ENCODE measurements at regions not wholly inside any gene's neighbourhood (a gene's known extent, or its start where the extent isn't known, plus 50 kb on each side); places are given as distances from the start of the nearest gene placed in this dataset.

- no peaks in the 10 kb centered on the region for H4K20me1 ChIP-seq (ENCODE audit: control insufficient read depth, insufficient read depth, insufficient read length)
- no peak overlapping the region for H3K18ac ChIP-seq (ENCODE audit: insufficient read length, low read depth, low read length)
- no peak overlapping the region for H4K91ac ChIP-seq (ENCODE audit: insufficient read length, low read depth, low read length)
- no peaks in the 10 kb centered on the region for H3K23me2 ChIP-seq (ENCODE audit: insufficient read length, low read depth, low read length, poor library complexity, severe bottlenecking)
- no peak overlapping the region for H2BK15ac ChIP-seq (ENCODE audit: low read depth, low read length)
- no peak overlapping the region for H2AK5ac ChIP-seq (ENCODE audit: insufficient read length, low read length)
- H2AFZ ChIP-seq (ENCODE audit: low read length), result no peak overlapping the region
- H3K27ac ChIP-seq (ENCODE audit: insufficient read length, low read depth, low read length), result no peak overlapping the region
- H2BK20ac ChIP-seq (ENCODE audit: low read depth, low read length, poor library complexity, severe bottlenecking), result no peak overlapping the region
- no CpG with 5 or more reads among the region's 5 CpGs for WGBS (ENCODE audit: extremely low coverage, insufficient read length, low lambda C conversion rate)
- TF ChIP-seq CTCF (conservative IDR thresholded peaks at IDR 0.05), result no peak
- no peaks in the 10 kb centered on the region for H3K79me1 ChIP-seq (ENCODE audit: insufficient read depth, low read depth, low read length, poor library complexity, severe bottlenecking)
- H3K79me2 ChIP-seq (ENCODE audit: insufficient read depth, low read length), result no peaks in the 10 kb centered on the region
- no peak overlapping the region for H2BK120ac ChIP-seq (ENCODE audit: low read depth, low read length, poor library complexity, severe bottlenecking)
- no peak overlapping the region for H3K56ac ChIP-seq (ENCODE audit: insufficient read length, low read depth, low read length)
- H3K4me1 ChIP-seq (ENCODE audit: insufficient read depth, low read length), result peaks cover 6% of the 10 kb centered on the region
- H3K27me3 ChIP-seq (ENCODE audit: insufficient read depth, low read length), result peaks cover 3% of the 10 kb centered on the region; the same call in 1 of the 2 replicates
- no peaks in the 10 kb centered on the region for H3K9me3 Mint-ChIP-seq
- no peak overlapping the region for H4K8ac ChIP-seq (replicated peaks; ENCODE audit: insufficient read length, low read depth, low read length)
- H3K9ac ChIP-seq (ENCODE audit: extremely low read depth, insufficient read length, low read length), result no peak overlapping the region
- H3K4me1 Mint-ChIP-seq, result peaks cover 22 to 29% of the 10 kb centered on the region in 2 experiments
- no peak overlapping the region for H3K4me2 ChIP-seq (ENCODE audit: insufficient read depth, insufficient read length, low read length)
- no peaks in the 10 kb centered on the region for H3K9me3 ChIP-seq (ENCODE audit: control insufficient read depth, low read depth, low read length)
- no peak for DNase-seq
- H3K27me3 Mint-ChIP-seq (ENCODE audit: low read depth), result peaks cover 9% of the 10 kb centered on the region
- H3K4me3 Mint-ChIP-seq, result no peak overlapping the region
- H3K36me3 Mint-ChIP-seq (ENCODE audit: insufficient read depth in 1 of 3, low read depth in 3 of 3), result no peaks in the 10 kb centered on the region
- no peak overlapping the region for H2BK12ac ChIP-seq (ENCODE audit: insufficient read length, low read depth, low read length)
- no peak overlapping the region; a peak in 1 of 7 replicates for H3K27ac Mint-ChIP-seq
- no peak overlapping the region for H3K14ac ChIP-seq (ENCODE audit: insufficient read depth, low read length)
- no peak overlapping the region for H3K23ac ChIP-seq (ENCODE audit: insufficient read length, low read depth, low read length)
- no peak overlapping the region for H2BK5ac ChIP-seq (ENCODE audit: insufficient read length, low read length)
- no peak overlapping the region for H3T11ph ChIP-seq (ENCODE audit: low read length)
- no peak overlapping the region for H3K4ac ChIP-seq (ENCODE audit: low read depth, low read length)
- no peak overlapping the region for H4K5ac ChIP-seq (ENCODE audit: insufficient read length, low read depth, low read length)
Observed at GRCh38 chr3:23073724-23074305, 129.3 kb upstream of the UBE2E2 start.
